Duodenal mucosa (tissue), 2 donors: ENCODE measurements at regions not wholly inside any gene's neighbourhood (a gene's known extent, or its start where the extent isn't known, plus 50 kb on each side); places are given as distances from the start of the nearest gene placed in this dataset.

Source experiments
- H3K27ac ChIP-seq: one replicate; pipeline ENCODE4 v1.7.0; 2013; ENCODE audit warnings: low read depth, low read length
- H3K27me3 ChIP-seq, 2 donors: one replicate each; pipeline ENCODE4 v1.7.0; 2013; ENCODE audit warnings: low read length in 2 of 2, control low read depth in 1 of 2; ENCODE audit not compliant: insufficient read depth in 2 of 2, control insufficient read depth in 1 of 2
- H3K36me3 ChIP-seq, 2 donors: one replicate each; pipeline ENCODE4 v1.7.0; 2013; ENCODE audit warnings: low read length in 2 of 2, control low read depth in 1 of 2; ENCODE audit not compliant: insufficient read depth in 2 of 2, control insufficient read depth in 1 of 2
- H3K4me1 ChIP-seq, 2 donors: one replicate each; pipeline ENCODE4 v1.7.0; 2013; ENCODE audit warnings: low read length in 2 of 2, control low read depth in 1 of 2; ENCODE audit not compliant: insufficient read depth in 2 of 2, control insufficient read depth in 1 of 2
- H3K4me3 ChIP-seq, 2 donors: one replicate each; pipeline ENCODE4 v1.7.0; 2013; ENCODE audit warnings: low read length in 2 of 2, low read depth in 1 of 2
- H3K9ac ChIP-seq, 2 donors: one replicate each; pipeline ENCODE4 v1.7.0; 2013; ENCODE audit warnings: low read length in 2 of 2, low read depth in 1 of 2
- H3K9me3 ChIP-seq, 2 donors: one replicate each; pipeline ENCODE4 v1.7.0; 2013; ENCODE audit warnings: low read length in 2 of 2, control low read depth in 1 of 2; ENCODE audit not compliant: control insufficient read depth in 1 of 2

GRCh38 chr4:4687935-4688727 is 146.3 kb upstream of the STX18 start:
- no peak overlapping the region for H3K27ac ChIP-seq
- H3K4me1 ChIP-seq, result no peaks in the 10 kb centered on the region
- no peaks in the 10 kb centered on the region for H3K27me3 ChIP-seq
- H3K9me3 ChIP-seq, result no peaks in the 10 kb centered on the region
- H3K36me3 ChIP-seq, result no peaks in the 10 kb centered on the region
- H3K9ac ChIP-seq, result no peak overlapping the region
- H3K4me3 ChIP-seq, result no peak overlapping the region

- H3K27ac ChIP-seq, result no peak overlapping the region
- H3K4me1 ChIP-seq, result no peaks in the 10 kb centered on the region
- no peaks in the 10 kb centered on the region for H3K36me3 ChIP-seq
- H3K4me3 ChIP-seq, result no peak overlapping the region
- H3K27me3 ChIP-seq, result no peaks in the 10 kb centered on the region
- no peaks in the 10 kb centered on the region for H3K9me3 ChIP-seq
- no peak overlapping the region for H3K9ac ChIP-seq
Measured at GRCh38 chr4:4687100-4687499, 145.3 kb upstream of the STX18 start.

GRCh38 chr4:4685810-4686795 is 144.3 kb upstream of the STX18 start:
- H3K4me3 ChIP-seq, result no peak overlapping the region
- no peaks in the 10 kb centered on the region for H3K4me1 ChIP-seq
- no peaks in the 10 kb centered on the region for H3K27me3 ChIP-seq
- H3K36me3 ChIP-seq, result no peaks in the 10 kb centered on the region
- no peaks in the 10 kb centered on the region for H3K9me3 ChIP-seq
- no peak overlapping the region for H3K9ac ChIP-seq
- H3K27ac ChIP-seq, result no peak overlapping the region

- H3K27me3 ChIP-seq, result no peaks in the 10 kb centered on the region
- no peak overlapping the region for H3K27ac ChIP-seq
- no peaks in the 10 kb centered on the region for H3K4me1 ChIP-seq
- no peaks in the 10 kb centered on the region for H3K9me3 ChIP-seq
- no peak overlapping the region for H3K4me3 ChIP-seq
- no peak overlapping the region for H3K9ac ChIP-seq
- no peaks in the 10 kb centered on the region for H3K36me3 ChIP-seq
Measured at GRCh38 chr4:4681653-4682052, 139.8 kb upstream of the STX18 start.

DNA sequence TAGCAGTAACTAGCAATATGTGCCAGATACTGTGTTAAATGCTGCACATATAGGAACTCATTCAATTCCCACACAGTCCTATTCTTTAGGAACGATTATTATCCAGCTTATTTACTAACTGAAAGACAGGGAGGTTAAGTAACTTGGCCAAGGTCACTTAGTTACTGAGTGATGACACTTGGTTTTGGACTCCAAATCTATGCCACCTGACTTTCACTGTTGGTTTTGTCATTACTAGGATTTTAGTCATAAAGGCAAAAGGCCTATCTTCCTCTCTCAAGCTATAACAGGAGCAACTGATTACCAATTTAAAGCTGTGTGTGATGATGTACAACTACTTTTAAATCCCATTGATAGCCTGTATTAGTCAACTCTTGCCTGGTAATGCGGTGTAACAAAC is 138.9 kb upstream of the STX18 start:
- Histone ChIP-seq H3K36me3 (no peaks in the 10 kb centered on the region), H3K9ac (no peak overlapping the region), H3K9me3 (no peaks in the 10 kb centered on the region), H3K27me3 (no peaks in the 10 kb centered on the region), H3K27ac (no peak overlapping the region), H3K4me3 (no peak overlapping the region), H3K4me1 (no peaks in the 10 kb centered on the region)

DNA sequence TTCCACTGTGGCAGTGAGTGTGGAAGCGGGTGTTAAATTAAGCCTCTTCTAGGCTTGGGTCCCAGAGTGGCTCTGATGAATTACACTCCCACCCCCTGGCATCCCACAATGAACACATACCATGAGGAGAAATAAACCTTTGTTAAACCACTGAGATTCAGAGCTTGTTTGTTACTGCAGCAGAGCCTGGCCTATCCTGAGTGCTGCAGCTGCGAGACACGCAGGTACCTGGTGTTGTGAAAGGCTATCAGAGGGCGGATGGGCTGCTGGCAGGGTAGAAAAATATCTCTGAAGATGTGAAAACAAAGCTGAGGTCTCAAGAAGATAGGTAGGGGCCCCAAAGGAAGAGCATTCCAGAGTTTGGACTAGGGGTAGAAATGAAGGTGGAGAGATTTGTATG is 138.4 kb upstream of the STX18 start:
- Histone ChIP-seq H3K9me3 (no peaks in the 10 kb centered on the region), H3K9ac (no peak overlapping the region), H3K4me3 (no peak overlapping the region), H3K27me3 (no peaks in the 10 kb centered on the region), H3K4me1 (no peaks in the 10 kb centered on the region), H3K36me3 (no peaks in the 10 kb centered on the region), H3K27ac (no peak overlapping the region)

DNA sequence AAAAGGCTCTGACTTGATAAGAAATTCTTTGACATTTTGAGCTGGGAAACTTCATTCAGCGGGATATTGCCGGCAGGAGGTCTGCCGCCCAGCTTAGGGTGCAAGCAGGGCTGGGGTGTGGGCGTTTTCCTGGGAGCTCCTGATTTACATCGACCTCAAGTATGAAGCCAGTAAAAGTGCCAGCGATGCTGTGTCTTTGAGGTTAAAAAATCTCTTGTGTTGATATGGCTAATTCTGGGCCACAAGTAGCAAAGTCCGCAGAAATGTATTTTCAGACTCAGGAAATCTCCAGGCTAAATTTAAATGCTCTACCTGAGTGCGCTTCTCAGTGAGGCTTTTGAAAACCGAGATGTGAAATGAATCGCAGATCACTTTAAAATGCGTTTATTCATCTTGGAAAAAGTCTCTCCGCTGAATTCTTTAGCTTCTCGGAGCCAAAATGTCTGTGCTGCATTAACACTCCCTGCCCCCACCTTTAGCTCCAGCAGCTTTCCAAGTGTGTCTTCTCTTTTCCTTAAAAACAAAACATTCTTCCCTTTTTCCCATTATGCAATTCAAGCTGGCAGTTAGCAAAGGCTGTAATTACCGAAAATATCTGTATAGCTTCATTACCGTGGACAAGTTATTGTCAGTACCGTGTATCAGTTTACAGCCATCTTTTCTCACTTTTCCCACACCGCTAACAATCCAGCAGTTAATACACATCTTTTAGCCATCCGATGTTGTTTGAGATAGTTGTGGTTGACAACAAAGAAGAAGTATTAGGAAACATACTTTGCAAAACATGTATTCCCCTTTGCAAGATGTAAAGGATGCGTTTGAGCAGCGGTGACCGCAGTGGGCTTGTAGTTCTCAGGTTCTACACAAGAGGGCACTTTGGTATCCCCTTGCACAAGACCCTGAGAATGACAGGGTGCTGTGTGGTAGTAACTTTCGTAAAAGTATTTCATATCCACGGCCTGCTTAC is 136.0 kb upstream of the STX18 start:
- H3K27me3 ChIP-seq, result no peaks in the 10 kb centered on the region
- no peaks in the 10 kb centered on the region for H3K36me3 ChIP-seq
- no peaks in the 10 kb centered on the region for H3K4me1 ChIP-seq
- no peaks in the 10 kb centered on the region for H3K9me3 ChIP-seq
- no peak overlapping the region for H3K4me3 ChIP-seq
- no peak overlapping the region for H3K27ac ChIP-seq
- H3K9ac ChIP-seq, result no peak overlapping the region

GRCh38 chr4:4675641-4676040 is 133.8 kb upstream of the STX18 start:
- Histone ChIP-seq H3K27ac (no peak overlapping the region), H3K4me1 (no peaks in the 10 kb centered on the region), H3K27me3 (no peaks in the 10 kb centered on the region), H3K36me3 (no peaks in the 10 kb centered on the region), H3K4me3 (no peak overlapping the region), H3K9me3 (no peaks in the 10 kb centered on the region), H3K9ac (no peak overlapping the region)

GRCh38 chr4:4675051-4675581 is 133.3 kb upstream of the STX18 start:
- no peak overlapping the region for H3K4me3 ChIP-seq
- H3K27ac ChIP-seq, result no peak overlapping the region
- H3K36me3 ChIP-seq, result no peaks in the 10 kb centered on the region
- no peaks in the 10 kb centered on the region for H3K4me1 ChIP-seq
- no peaks in the 10 kb centered on the region for H3K27me3 ChIP-seq
- no peaks in the 10 kb centered on the region for H3K9me3 ChIP-seq
- no peak overlapping the region for H3K9ac ChIP-seq
